ENCODE measurements at regions not wholly inside any gene's neighbourhood (a gene's known extent, or its start where the extent isn't known, plus 50 kb on each side); places are given as distances from the start of the nearest gene placed in this dataset.

GRCh38 chr5:74539986-74540385 lies 100.5 kb downstream of the ENC1 start:
- no peaks in the 10 kb centered on the region for H3K36me3 ChIP-seq (ENCODE audit: control insufficient read depth in 3 of 3, insufficient read depth in 2 of 3, low read depth in 1 of 3, low read length in 3 of 3)
- peak in 1 of 2 donors; percentile 19 for DNase-seq
- no peak overlapping the region for H3K27ac ChIP-seq (ENCODE audit: low read depth in 1 of 3, low read length in 2 of 3)
- H3K27me3 ChIP-seq (ENCODE audit: control insufficient read depth in 3 of 3, insufficient read depth in 3 of 3, low read length in 3 of 3): no peaks in the 10 kb centered on the region
- H3K4me3 ChIP-seq (ENCODE audit: low read depth in 1 of 3, low read length in 3 of 3): no peak overlapping the region
- peaks cover 0 to 18% (median 0%) of the 10 kb centered on the region in 3 donors for H3K4me1 ChIP-seq (ENCODE audit: control insufficient read depth in 3 of 3, insufficient read depth in 2 of 3, low read depth in 1 of 3, low read length in 2 of 3)
- 36 to 74% (median 61%) methylated on average over 7 of the region's 7 CpGs for WGBS, 3 donors
- no peak for FAIRE-seq
- H3K9me3 ChIP-seq (ENCODE audit: control insufficient read depth in 2 of 2, insufficient read depth in 1 of 2, low read depth in 1 of 2, low read length in 1 of 2): no peaks in the 10 kb centered on the region

GRCh38 chr5:74538206-74538661 lies 102.3 kb downstream of the ENC1 start:
- Histone ChIP-seq H3K27ac (ENCODE audit: low read depth in 1 of 3, low read length in 2 of 3) (no peak overlapping the region), H3K4me1 (ENCODE audit: control insufficient read depth in 3 of 3, insufficient read depth in 2 of 3, low read depth in 1 of 3, low read length in 2 of 3) (peaks cover 0 to 2% (median 0%) of the 10 kb centered on the region in 3 donors), H3K4me3 (ENCODE audit: low read depth in 1 of 3, low read length in 3 of 3) (no peak overlapping the region), H3K36me3 (ENCODE audit: control insufficient read depth in 3 of 3, insufficient read depth in 2 of 3, low read depth in 1 of 3, low read length in 3 of 3) (no peaks in the 10 kb centered on the region), H3K9me3 (ENCODE audit: control insufficient read depth in 2 of 2, insufficient read depth in 1 of 2, low read depth in 1 of 2, low read length in 1 of 2) (peaks cover 0 to 3% of the 10 kb centered on the region in 2 donors), H3K27me3 (ENCODE audit: control insufficient read depth in 3 of 3, insufficient read depth in 3 of 3, low read length in 3 of 3) (no peaks in the 10 kb centered on the region)
- 52 to 68% (median 52%) methylated on average over 3 of the region's 3 CpGs for WGBS, 3 donors
- FAIRE-seq: no peak
- peak; percentile 7 to 52 for DNase-seq

DNA sequence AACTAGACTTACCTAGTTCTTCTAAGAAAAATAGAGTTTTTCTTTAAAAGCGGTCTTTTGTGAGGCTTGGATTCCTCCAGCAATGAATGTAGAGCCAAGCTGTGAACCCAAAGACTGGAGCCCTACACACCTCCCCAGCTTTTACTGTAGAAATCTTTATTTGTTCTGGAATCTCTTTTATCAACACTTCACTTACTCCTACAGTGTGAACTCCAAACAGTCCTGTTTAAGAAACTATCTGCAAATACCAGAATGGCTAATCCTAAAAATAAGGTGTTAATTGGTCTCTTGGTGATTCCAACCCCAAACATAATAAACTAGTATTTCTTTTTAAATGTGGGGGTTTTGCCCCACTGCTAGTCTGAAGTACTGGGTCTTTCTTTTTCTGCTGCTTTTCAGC lies 103.9 kb downstream of the ENC1 start:
- Histone ChIP-seq H3K4me3 (ENCODE audit: low read depth in 1 of 3, low read length in 3 of 3) (no peak overlapping the region), H3K27ac (ENCODE audit: low read depth in 1 of 3, low read length in 2 of 3) (no peak overlapping the region), H3K4me1 (ENCODE audit: control insufficient read depth in 3 of 3, insufficient read depth in 2 of 3, low read depth in 1 of 3, low read length in 2 of 3) (no peaks in the 10 kb centered on the region), H3K27me3 (ENCODE audit: control insufficient read depth in 3 of 3, insufficient read depth in 3 of 3, low read length in 3 of 3) (no peaks in the 10 kb centered on the region), H3K9me3 (ENCODE audit: control insufficient read depth in 2 of 2, insufficient read depth in 1 of 2, low read depth in 1 of 2, low read length in 1 of 2) (peaks cover 0 to 3% of the 10 kb centered on the region in 2 donors), H3K36me3 (ENCODE audit: control insufficient read depth in 3 of 3, insufficient read depth in 2 of 3, low read depth in 1 of 3, low read length in 3 of 3) (no peaks in the 10 kb centered on the region)
- FAIRE-seq (no peak), DNase-seq (no peak)
- 93 to 100% (median 98%) methylated on average over 1 of the region's 1 CpG for WGBS, 3 donors

DNA sequence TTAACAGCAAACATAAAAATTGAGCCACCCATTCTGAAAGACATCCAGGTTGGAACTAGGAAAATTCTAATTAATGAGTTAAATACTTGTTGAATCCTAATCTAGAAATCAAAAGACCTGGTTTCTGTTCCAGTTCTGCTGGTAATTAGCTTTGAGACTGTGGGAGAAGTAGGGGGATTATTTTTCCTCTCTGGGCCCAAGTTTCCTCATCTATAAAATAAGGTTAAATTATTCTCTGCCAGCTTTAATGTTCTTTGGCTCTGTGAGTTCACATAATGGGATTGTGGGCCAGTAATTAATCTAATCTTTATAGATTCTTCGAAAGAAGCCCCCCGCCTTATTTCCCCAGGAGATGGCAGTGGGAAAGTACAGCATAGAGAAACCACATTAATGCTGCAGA lies 104.6 kb downstream of the ENC1 start:
- H3K4me3 ChIP-seq (ENCODE audit: low read depth in 1 of 3, low read length in 3 of 3): no peak overlapping the region
- no peak overlapping the region for H3K27ac ChIP-seq (ENCODE audit: low read depth in 1 of 3, low read length in 2 of 3)
- FAIRE-seq (no peak), DNase-seq (no peak)
- H3K4me1 ChIP-seq (ENCODE audit: control insufficient read depth in 3 of 3, insufficient read depth in 2 of 3, low read depth in 1 of 3, low read length in 2 of 3): no peaks in the 10 kb centered on the region
- 94 to 100% (median 94%) methylated on average over 2 of the region's 2 CpGs for WGBS, 3 donors
- no peaks in the 10 kb centered on the region for H3K36me3 ChIP-seq (ENCODE audit: control insufficient read depth in 3 of 3, insufficient read depth in 2 of 3, low read depth in 1 of 3, low read length in 3 of 3)
- peaks cover 0 to 3% of the 10 kb centered on the region in 2 donors for H3K9me3 ChIP-seq (ENCODE audit: control insufficient read depth in 2 of 2, insufficient read depth in 1 of 2, low read depth in 1 of 2, low read length in 1 of 2)
- no peaks in the 10 kb centered on the region for H3K27me3 ChIP-seq (ENCODE audit: control insufficient read depth in 3 of 3, insufficient read depth in 3 of 3, low read length in 3 of 3)

GRCh38 chr5:74534397-74535129 lies 106.0 kb downstream of the ENC1 start:
- WGBS, 3 donors: 84 to 97% (median 91%) methylated on average over 2 of the region's 2 CpGs
- Histone ChIP-seq H3K4me3 (ENCODE audit: low read depth in 1 of 3, low read length in 3 of 3) (no peak overlapping the region), H3K27me3 (ENCODE audit: control insufficient read depth in 3 of 3, insufficient read depth in 3 of 3, low read length in 3 of 3) (no peaks in the 10 kb centered on the region), H3K36me3 (ENCODE audit: control insufficient read depth in 3 of 3, insufficient read depth in 2 of 3, low read depth in 1 of 3, low read length in 3 of 3) (no peaks in the 10 kb centered on the region), H3K9me3 (ENCODE audit: control insufficient read depth in 2 of 2, insufficient read depth in 1 of 2, low read depth in 1 of 2, low read length in 1 of 2) (peaks cover 0 to 3% of the 10 kb centered on the region in 2 donors), H3K27ac (ENCODE audit: low read depth in 1 of 3, low read length in 2 of 3) (no peak overlapping the region), H3K4me1 (ENCODE audit: control insufficient read depth in 3 of 3, insufficient read depth in 2 of 3, low read depth in 1 of 3, low read length in 2 of 3) (no peaks in the 10 kb centered on the region)
- FAIRE-seq: no peak
- DNase-seq: no peak

- Histone ChIP-seq H3K4me1 (ENCODE audit: control insufficient read depth in 3 of 3, insufficient read depth in 2 of 3, low read depth in 1 of 3, low read length in 2 of 3) (no peaks in the 10 kb centered on the region), H3K36me3 (ENCODE audit: control insufficient read depth in 3 of 3, insufficient read depth in 2 of 3, low read depth in 1 of 3, low read length in 3 of 3) (no peaks in the 10 kb centered on the region), H3K9me3 (ENCODE audit: control insufficient read depth in 2 of 2, insufficient read depth in 1 of 2, low read depth in 1 of 2, low read length in 1 of 2) (peaks cover 0 to 3% of the 10 kb centered on the region in 2 donors), H3K27ac (ENCODE audit: low read depth in 1 of 3, low read length in 2 of 3) (no peak overlapping the region), H3K4me3 (ENCODE audit: low read depth in 1 of 3, low read length in 3 of 3) (no peak overlapping the region), H3K27me3 (ENCODE audit: control insufficient read depth in 3 of 3, insufficient read depth in 3 of 3, low read length in 3 of 3) (no peaks in the 10 kb centered on the region)
- no peak for FAIRE-seq
- DNase-seq: no peak
- 75 to 85% (median 81%) methylated on average over 4 of the region's 4 CpGs for WGBS, 3 donors
These were observed 110.0 kb downstream of the ENC1 start for GRCh38 chr5:74530326-74531050.

- Histone ChIP-seq H3K36me3 (ENCODE audit: control insufficient read depth in 3 of 3, insufficient read depth in 2 of 3, low read depth in 1 of 3, low read length in 3 of 3) (no peaks in the 10 kb centered on the region), H3K4me1 (ENCODE audit: control insufficient read depth in 3 of 3, insufficient read depth in 2 of 3, low read depth in 1 of 3, low read length in 2 of 3) (no peaks in the 10 kb centered on the region), H3K9me3 (ENCODE audit: control insufficient read depth in 2 of 2, insufficient read depth in 1 of 2, low read depth in 1 of 2, low read length in 1 of 2) (peaks cover 0 to 12% of the 10 kb centered on the region in 2 donors), H3K27ac (ENCODE audit: low read depth in 1 of 3, low read length in 2 of 3) (no peak overlapping the region), H3K4me3 (ENCODE audit: low read depth in 1 of 3, low read length in 3 of 3) (no peak overlapping the region), H3K27me3 (ENCODE audit: control insufficient read depth in 3 of 3, insufficient read depth in 3 of 3, low read length in 3 of 3) (no peaks in the 10 kb centered on the region)
- 81 to 94% (median 94%) methylated on average over 7 of the region's 7 CpGs for WGBS, 3 donors
- DNase-seq (no peak), FAIRE-seq (no peak)
These were observed 111.4 kb downstream of the ENC1 start for GRCh38 chr5:74529101-74529500.

- Histone ChIP-seq H3K4me1 (ENCODE audit: control insufficient read depth in 3 of 3, insufficient read depth in 2 of 3, low read depth in 1 of 3, low read length in 2 of 3) (no peaks in the 10 kb centered on the region), H3K27me3 (ENCODE audit: control insufficient read depth in 3 of 3, insufficient read depth in 3 of 3, low read length in 3 of 3) (no peaks in the 10 kb centered on the region), H3K4me3 (ENCODE audit: low read depth in 1 of 3, low read length in 3 of 3) (no peak overlapping the region), H3K9me3 (ENCODE audit: control insufficient read depth in 2 of 2, insufficient read depth in 1 of 2, low read depth in 1 of 2, low read length in 1 of 2) (peaks cover 0 to 21% of the 10 kb centered on the region in 2 donors), H3K36me3 (ENCODE audit: control insufficient read depth in 3 of 3, insufficient read depth in 2 of 3, low read depth in 1 of 3, low read length in 3 of 3) (no peaks in the 10 kb centered on the region), H3K27ac (ENCODE audit: low read depth in 1 of 3, low read length in 2 of 3) (no peak overlapping the region)
- FAIRE-seq: no peak
- WGBS, 3 donors: 94 to 100% (median 94%) methylated on average over 1 of the region's 1 CpG
- no peak for DNase-seq
These were observed 114.4 kb downstream of the ENC1 start for GRCh38 chr5:74526111-74526510.

Data from small intestine (tissue), 7 donors.